ENCODE measurements at regions not wholly inside any gene's neighbourhood (a gene's known extent, or its start where the extent isn't known, plus 50 kb on each side); places are given as distances from the start of the nearest gene placed in this dataset.

DNA sequence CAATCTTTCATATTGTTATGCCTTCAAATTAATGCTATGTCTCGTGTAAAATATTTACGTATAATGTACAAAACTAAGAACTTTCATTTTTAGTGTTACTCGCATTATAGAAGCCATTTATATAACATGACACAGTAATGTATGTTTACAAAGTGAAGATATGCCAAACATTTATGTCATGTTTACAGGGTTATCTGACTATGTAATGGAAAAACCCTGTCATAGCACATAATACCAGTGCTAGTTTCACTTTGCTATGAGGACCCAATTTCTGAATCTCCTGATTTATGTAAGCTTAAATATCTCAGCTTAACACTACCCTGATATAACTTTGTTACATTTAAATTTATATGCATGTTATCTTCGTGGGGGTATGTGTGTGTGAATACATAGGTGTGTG lies 233.1 kb downstream of the FAT4 start:
- no peak overlapping the region for H3K4me3 ChIP-seq
- no peaks in the 10 kb centered on the region for H3K36me3 ChIP-seq (ENCODE audit: low read depth)
- intact Hi-C loops (cut with DNase I, micrococcal nuclease) = no loop called here
- ATAC-seq = no peak
- TF ChIP-seq, protein P1, sequence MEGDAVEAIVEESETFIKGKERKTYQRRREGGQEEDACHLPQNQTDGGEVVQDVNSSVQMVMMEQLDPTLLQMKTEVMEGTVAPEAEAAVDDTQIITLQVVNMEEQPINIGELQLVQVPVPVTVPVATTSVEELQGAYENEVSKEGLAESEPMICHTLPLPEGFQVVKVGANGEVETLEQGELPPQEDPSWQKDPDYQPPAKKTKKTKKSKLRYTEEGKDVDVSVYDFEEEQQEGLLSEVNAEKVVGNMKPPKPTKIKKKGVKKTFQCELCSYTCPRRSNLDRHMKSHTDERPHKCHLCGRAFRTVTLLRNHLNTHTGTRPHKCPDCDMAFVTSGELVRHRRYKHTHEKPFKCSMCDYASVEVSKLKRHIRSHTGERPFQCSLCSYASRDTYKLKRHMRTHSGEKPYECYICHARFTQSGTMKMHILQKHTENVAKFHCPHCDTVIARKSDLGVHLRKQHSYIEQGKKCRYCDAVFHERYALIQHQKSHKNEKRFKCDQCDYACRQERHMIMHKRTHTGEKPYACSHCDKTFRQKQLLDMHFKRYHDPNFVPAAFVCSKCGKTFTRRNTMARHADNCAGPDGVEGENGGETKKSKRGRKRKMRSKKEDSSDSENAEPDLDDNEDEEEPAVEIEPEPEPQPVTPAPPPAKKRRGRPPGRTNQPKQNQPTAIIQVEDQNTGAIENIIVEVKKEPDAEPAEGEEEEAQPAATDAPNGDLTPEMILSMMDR (IDR thresholded peaks at IDR 0.05) = no peak
- DNase-seq = no peak
- no peaks in the 10 kb centered on the region for H3K9me3 ChIP-seq
- H3K4me1 ChIP-seq (ENCODE audit: low read depth) = no peaks in the 10 kb centered on the region

DNA sequence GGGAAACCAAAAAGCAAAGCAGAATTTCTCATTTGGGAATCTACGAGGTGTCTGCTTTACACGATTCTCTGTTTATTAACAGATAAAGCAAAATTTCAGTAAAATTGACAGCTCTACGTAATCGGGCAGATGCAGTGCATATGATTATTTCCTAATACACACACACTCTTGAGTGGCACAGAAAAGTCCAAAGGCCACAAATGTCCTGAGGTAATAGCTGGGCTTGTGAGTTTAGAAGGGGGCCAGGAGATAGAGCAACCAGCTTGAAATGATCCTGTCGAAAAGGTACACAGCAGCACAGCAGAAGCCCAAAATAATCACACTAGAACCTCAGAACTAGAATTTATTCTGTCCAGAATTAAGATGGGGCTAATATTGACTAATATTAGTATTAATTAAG lies 236.0 kb downstream of the FAT4 start:
- no peak for DNase-seq
- intact Hi-C loops (cut with DNase I, micrococcal nuclease) = no loop called here

DNA sequence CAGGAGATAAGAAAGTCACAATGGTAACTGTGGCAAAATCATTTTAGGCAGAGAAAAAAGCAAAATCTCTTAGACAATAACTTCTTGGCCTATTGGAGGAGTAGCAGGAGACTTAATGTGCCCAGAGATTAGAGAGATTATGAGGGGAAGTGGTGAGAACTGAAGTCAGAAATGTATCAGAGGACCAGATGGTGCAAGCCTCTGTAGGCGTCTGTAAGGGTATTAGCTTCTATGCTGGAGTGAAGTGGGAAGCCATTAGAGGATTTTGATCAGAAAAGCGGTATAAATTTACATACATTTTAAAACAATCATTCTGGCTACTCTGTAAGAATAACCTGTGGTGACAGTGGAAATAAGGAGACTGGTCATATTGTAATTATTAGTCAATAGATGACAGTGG lies 236.7 kb downstream of the FAT4 start:
- TF ChIP-seq, protein P1 (IDR thresholded peaks at IDR 0.05) = no peak
- no peak for DNase-seq
- H3K4me3 ChIP-seq = no peak overlapping the region
- no peak for ATAC-seq
- no peaks in the 10 kb centered on the region for H3K9me3 ChIP-seq
- H3K36me3 ChIP-seq (ENCODE audit: low read depth) = no peaks in the 10 kb centered on the region
- H3K4me1 ChIP-seq (ENCODE audit: low read depth) = no peaks in the 10 kb centered on the region
- intact Hi-C loops (cut with DNase I, micrococcal nuclease) = no loop called here

More for the DNA sequence above, 236.0 kb downstream of the FAT4 start:
- TF ChIP-seq, protein P1 (IDR thresholded peaks at IDR 0.05) = no peak
- ATAC-seq = no peak
- Histone ChIP-seq H3K4me3 (no peak overlapping the region), H3K9me3 (no peaks in the 10 kb centered on the region), H3K4me1 (ENCODE audit: low read depth) (no peaks in the 10 kb centered on the region), H3K36me3 (ENCODE audit: low read depth) (no peaks in the 10 kb centered on the region)

DNA sequence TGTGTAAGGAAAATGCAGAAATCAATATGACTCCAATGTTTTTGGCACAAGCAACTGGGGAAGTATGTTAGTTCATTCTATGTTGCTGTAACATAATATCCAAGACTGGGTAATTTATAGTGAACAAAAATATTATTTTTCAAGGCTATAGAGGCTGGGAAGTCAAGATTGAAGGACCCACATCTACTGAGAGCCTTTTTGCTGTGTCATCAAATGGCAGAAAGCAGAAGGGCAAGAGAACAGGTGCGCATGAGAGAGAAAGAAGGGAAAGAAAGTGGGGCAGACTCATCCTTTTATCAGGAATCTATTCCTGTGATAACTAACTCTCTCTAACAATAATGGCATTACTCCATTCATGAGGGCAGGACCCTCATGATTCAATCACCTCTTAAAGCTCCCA lies 237.2 kb downstream of the FAT4 start:
- intact Hi-C loops (cut with DNase I, micrococcal nuclease) = no loop called here
- ATAC-seq (no peak), DNase-seq (no peak)
- Histone ChIP-seq H3K4me1 (ENCODE audit: low read depth) (no peaks in the 10 kb centered on the region), H3K9me3 (no peaks in the 10 kb centered on the region), H3K4me3 (no peak overlapping the region), H3K36me3 (ENCODE audit: low read depth) (no peaks in the 10 kb centered on the region)
- TF ChIP-seq, protein P1 (IDR thresholded peaks at IDR 0.05) = no peak

DNA sequence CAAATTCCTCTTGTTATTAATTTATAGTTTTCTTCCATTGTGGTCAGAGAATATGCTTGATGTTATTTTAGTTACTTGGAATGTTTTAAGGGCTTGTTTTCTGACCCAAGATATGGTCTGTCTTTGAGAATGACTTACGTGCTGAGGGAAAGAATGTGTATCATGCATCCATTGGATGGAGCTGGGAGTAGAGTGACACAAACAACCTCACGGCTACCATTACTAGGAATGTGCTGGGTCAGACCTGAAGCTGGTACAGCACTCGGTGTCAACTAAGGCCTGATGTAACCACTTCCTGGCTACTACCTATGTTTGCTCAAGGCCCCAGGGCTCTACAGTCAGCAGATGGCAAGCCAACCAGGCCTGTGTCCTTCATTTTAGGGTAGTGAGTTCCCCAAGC lies 257.8 kb downstream of the FAT4 start:
- ATAC-seq (no peak), DNase-seq (no peak)
- H3K36me3 ChIP-seq (ENCODE audit: low read depth) = no peaks in the 10 kb centered on the region
- no peak overlapping the region for H3K4me3 ChIP-seq
- no peaks in the 10 kb centered on the region for H3K4me1 ChIP-seq (ENCODE audit: low read depth)
- no peaks in the 10 kb centered on the region for H3K9me3 ChIP-seq
- intact Hi-C loops (cut with DNase I, micrococcal nuclease) = no loop called here
- TF ChIP-seq, protein P1 (IDR thresholded peaks at IDR 0.05) = no peak

DNA sequence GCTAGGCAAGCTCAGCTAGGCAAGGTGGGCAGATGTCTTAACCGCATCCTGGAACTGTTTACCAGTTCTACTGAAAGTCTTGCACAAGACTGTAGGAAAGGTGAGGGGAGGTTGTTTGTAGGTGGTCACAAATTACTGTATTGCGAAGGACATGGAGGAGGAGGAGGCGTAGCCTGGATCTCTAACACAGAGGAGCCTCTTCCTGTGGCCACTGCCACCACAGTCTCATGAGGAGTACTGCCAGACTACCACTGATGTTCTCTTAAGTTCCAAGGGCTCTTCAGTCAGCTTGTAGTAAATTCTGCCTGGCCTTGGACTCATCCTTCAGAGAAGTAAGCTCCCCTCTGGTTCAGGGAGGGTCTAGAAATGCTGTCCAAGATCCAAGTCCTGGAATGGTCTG lies 258.6 kb downstream of the FAT4 start:
- intact Hi-C loops (cut with DNase I, micrococcal nuclease) = no loop called here
- Histone ChIP-seq H3K9me3 (no peaks in the 10 kb centered on the region), H3K4me3 (no peak overlapping the region), H3K36me3 (ENCODE audit: low read depth) (no peaks in the 10 kb centered on the region), H3K4me1 (ENCODE audit: low read depth) (no peaks in the 10 kb centered on the region)
- DNase-seq = no peak
- no peak for ATAC-seq
- TF ChIP-seq, protein P1 (IDR thresholded peaks at IDR 0.05) = no peak
